ENCODE measurements at regions not wholly inside any gene's neighbourhood (a gene's known extent, or its start where the extent isn't known, plus 50 kb on each side); places are given as distances from the start of the nearest gene placed in this dataset.

GRCh38 chr11:37411289-37411688 lies 813.3 kb upstream of the RAG2 start:
- no peak for DNase-seq (ENCODE audit: low read depth)

- DNase-seq (ENCODE audit: low read depth): no peak
These were observed 811.1 kb upstream of the RAG2 start for GRCh38 chr11:37409124-37409523.

GRCh38 chr11:37407461-37407860 lies 809.4 kb upstream of the RAG2 start:
- no peak for DNase-seq (ENCODE audit: low read depth)

- DNase-seq (ENCODE audit: low read depth): no peak
These were observed 808.6 kb upstream of the RAG2 start for GRCh38 chr11:37406651-37407050.

- DNase-seq (ENCODE audit: low read depth): no peak
These were observed 806.2 kb upstream of the RAG2 start for GRCh38 chr11:37404231-37404630.

- DNase-seq (ENCODE audit: low read depth): no peak
These were observed 804.6 kb upstream of the RAG2 start for GRCh38 chr11:37402663-37403062.

GRCh38 chr11:37394236-37394870 lies 796.3 kb upstream of the RAG2 start:
- DNase-seq (ENCODE audit: low read depth): no peak

- DNase-seq (ENCODE audit: low read depth): no peak
These were observed 793.6 kb upstream of the RAG2 start for GRCh38 chr11:37391615-37392014.

GRCh38 chr11:37390576-37391083 lies 792.6 kb upstream of the RAG2 start:
- DNase-seq (ENCODE audit: low read depth): no peak

GRCh38 chr11:37378958-37379357 lies 780.9 kb upstream of the RAG2 start:
- DNase-seq (ENCODE audit: low read depth): no peak

GRCh38 chr11:37372667-37373066 lies 774.6 kb upstream of the RAG2 start:
- no peak for DNase-seq (ENCODE audit: low read depth)

GRCh38 chr11:37371346-37371970 lies 773.4 kb upstream of the RAG2 start:
- no peak for DNase-seq (ENCODE audit: low read depth)

- no peak for DNase-seq (ENCODE audit: low read depth)
These were observed 772.8 kb upstream of the RAG2 start for GRCh38 chr11:37370817-37371216.

GRCh38 chr11:37364246-37364839 lies 766.3 kb upstream of the RAG2 start:
- DNase-seq (ENCODE audit: low read depth): no peak

- no peak for DNase-seq (ENCODE audit: low read depth)
These were observed 755.2 kb upstream of the RAG2 start for GRCh38 chr11:37353192-37353591.

GRCh38 chr11:37352485-37352884 lies 754.4 kb upstream of the RAG2 start:
- no peak for DNase-seq (ENCODE audit: low read depth)

- no peak for DNase-seq (ENCODE audit: low read depth)
These were observed 745.3 kb upstream of the RAG2 start for GRCh38 chr11:37343290-37343689.

- no peak for DNase-seq (ENCODE audit: low read depth)
These were observed 738.4 kb upstream of the RAG2 start for GRCh38 chr11:37336401-37336800.

- DNase-seq (ENCODE audit: low read depth): no peak
These were observed 735.3 kb upstream of the RAG2 start for GRCh38 chr11:37333345-37333744.

- DNase-seq (ENCODE audit: low read depth): no peak
These were observed 725.8 kb upstream of the RAG2 start for GRCh38 chr11:37323843-37324242.

GRCh38 chr11:37322333-37323194 lies 724.5 kb upstream of the RAG2 start:
- no peak for DNase-seq (ENCODE audit: low read depth)

- DNase-seq (ENCODE audit: low read depth): no peak
These were observed 722.9 kb upstream of the RAG2 start for GRCh38 chr11:37320921-37321320.

GRCh38 chr11:37317803-37318202 lies 719.8 kb upstream of the RAG2 start:
- DNase-seq (ENCODE audit: low read depth): no peak
